HG03103 (cell line): ENCODE measurements at regions not wholly inside any gene's neighbourhood (a gene's known extent, or its start where the extent isn't known, plus 50 kb on each side); places are given as distances from the start of the nearest gene placed in this dataset.

Experiments
- ATAC-seq: cut with Tn5 transposase; IDR thresholded peaks from one replicate; pipeline ENCODE4 v1.9.1; 2021; ENCODE audit warnings: low read depth; ENCODE audit not compliant: unreplicated experiment

DNA sequence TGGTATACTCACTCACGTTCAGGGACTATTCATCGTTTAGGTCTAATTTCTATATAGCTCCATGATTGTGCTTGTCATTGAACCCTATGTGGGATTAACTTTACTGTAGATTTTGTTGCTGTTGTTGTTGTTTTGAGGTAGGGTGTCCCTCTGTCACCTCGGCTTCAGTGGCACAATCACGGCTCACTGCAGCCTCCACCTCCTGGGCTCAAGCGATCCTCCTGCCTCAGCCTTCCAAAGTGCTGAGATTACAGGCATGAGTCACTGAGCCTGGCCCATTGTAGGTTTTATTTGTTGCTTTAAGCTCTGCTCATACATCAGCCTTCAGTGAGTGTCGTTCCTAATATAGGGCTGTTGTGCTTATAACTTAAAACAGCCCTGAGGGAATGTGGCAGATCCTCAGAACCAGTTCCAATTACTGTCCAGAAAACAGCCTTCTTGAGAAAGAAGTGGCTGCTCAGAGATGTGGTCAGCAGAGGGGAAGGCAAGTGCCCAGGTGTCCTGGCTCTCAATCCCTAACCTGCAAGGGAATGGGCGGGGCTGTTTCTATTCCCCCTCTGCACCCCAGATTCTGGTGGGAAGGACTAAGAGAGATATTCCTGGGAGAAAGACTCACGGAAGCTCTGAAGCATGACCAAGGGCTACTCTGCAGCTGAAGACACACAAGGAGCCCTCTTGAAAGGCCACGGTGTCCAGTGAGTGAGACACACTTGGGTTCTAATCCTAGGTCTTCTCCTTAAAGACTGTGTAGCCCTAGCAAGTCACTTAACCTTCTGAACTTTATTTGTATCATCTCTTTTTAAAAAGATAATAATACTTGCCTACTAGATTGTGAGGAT, 79.6 kb upstream of the LCLAT1 start:
- no peak for ATAC-seq

DNA sequence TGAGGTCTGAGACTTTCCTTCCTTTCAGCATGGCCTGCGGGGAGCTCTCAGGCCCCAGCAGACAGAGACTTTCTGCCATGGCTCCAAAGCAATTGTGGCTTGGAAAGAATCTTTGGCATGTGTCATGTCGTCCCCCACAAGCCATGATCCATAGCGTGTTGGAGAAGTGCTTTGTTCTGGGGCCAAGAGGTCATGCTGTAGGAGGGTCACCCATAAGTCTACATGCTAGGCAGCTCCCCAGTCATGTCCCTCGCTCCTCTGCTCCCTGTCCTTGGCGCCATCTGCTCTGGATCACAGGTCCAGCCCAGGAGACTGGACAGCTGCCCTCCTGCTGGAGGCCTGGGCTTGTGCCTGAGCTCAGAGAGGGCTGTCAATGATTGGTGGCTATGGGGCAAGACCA, 78.8 kb upstream of the LCLAT1 start:
- no peak for ATAC-seq

DNA sequence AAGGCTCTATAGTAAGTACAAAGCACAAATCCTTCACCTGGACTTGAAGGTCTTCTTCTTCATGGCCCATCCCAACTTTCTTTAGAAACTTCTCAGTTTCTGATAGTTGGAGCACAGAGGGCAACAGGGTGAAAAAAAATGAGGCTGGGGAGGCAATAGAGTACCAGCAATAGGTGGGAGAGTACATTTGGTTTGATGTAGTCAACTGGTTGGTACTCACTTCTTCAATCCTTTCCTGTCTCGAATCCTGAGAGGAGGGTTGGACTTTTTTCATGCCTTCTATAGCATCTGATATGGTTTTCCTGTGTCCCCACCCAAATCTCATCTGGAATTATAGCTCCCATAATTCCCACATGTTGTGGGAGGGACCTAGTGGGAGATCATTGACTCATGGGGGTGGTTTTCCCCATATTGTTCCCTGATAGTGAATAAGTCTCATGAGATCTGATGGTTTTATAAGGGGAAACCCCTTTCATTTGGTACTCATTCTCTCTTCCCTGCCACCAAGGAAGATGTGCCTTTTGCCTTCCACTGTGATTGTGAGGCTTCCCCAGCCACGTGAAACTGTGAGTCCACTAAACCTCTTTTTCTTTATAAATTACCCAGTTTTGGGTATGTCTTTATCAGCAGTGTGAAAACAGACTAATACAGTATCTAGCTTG, 75.9 kb upstream of the LCLAT1 start:
- ATAC-seq, result no peak

DNA sequence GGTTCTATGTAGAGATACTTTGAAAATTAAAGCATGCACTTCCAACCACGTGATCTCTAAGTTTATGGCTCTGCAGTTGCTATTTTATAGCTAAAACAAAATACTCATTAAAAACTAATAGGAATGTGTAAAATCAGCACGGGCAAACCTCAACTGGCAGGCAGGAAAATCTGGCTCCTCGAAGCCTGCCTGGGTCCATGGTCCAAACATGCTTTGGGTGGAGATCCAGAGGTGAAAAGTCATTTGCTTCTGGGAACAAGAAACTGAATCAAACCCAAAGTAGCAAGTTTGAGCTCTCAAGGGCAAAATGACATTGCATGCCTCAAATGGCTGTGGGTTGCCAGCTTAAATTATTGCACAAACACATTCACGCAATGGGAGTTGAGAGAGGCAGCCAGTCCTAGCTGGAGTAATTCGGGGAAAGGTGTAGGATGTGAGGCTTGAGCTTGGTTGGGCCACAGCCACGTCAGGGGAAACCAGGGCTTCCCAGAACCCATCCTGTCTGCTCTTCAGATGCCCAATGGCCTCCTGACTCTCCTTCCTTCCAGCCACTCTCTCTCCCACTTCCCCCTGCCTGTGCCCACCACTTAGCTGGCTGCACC, 75.2 kb upstream of the LCLAT1 start:
- ATAC-seq, result no peak

DNA sequence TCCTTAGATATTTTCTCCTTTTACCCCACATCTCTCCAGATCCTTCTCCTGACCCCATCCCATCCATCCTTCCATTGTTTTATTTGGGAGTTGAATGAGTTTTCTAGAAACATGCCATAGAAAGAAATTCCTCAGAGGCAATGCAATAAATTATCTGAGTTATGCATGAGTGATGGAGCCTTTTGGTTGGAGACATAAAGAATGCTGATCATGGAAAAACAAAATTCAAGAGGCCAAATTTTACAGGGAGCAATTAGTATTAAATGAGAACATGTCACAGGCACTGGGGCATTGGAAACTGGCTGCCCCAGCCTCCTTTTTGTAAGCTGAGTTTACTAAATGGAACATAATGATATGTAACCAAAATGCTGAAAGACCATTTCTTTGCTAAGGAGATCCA, 74.2 kb upstream of the LCLAT1 start:
- ATAC-seq, result no peak

DNA sequence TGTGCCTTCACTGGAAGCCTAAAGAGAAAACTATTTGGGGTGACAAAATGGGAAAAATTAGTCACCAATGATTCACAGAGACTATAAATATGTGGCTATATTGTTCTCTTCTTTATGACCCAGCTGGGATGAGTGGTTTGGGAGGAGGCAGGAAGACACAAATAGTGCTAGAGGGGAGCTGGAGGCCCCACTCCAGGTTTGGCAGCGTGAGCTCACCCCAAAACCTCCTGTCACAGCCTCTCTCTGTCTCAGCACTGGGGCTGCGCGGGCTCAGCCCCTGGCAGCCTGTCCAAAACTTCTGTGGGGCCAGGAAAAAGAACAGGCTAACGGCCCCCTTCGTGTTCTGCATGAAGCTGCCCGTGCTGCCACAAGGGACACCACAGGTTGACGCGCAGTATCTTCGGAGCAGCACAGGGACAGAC, 73.2 kb upstream of the LCLAT1 start:
- no peak for ATAC-seq

DNA sequence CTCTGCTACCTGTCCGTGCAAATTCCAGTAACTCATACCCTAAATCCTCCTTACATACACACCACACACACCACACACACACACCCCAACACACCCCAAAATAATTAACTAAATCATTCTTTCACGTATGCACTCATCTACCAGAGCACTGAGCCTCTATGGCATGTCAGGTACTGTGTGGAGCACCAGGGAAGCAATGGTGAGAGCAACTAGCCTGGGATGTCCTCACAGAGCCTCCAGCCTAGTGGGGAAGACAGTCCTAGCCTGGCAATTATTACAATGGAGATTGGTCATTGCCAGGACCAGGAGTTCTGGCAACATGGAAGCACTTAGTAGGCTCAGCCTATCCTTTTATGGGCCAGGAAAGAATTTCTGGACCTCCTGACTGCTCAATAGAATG, 72.7 kb upstream of the LCLAT1 start:
- ATAC-seq, result no peak

DNA sequence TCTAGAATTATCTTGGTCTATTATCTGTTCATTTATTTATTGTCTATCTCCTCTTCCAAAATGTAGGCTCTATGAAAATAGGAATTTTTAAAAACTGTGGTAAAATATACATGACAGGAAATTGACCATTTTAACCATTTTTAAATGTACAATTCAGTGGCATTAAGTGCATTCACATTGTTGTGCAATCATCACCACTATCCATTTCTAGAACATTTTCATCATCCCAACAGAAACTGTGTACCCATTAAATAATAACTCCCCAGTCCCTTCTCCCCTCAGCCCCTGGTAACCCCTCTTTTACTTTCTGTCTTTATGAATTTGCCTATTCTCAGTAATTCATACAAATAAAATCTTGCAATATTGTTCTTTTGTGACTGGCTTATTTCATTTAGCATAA, 71.1 kb upstream of the LCLAT1 start:
- ATAC-seq, result no peak

DNA sequence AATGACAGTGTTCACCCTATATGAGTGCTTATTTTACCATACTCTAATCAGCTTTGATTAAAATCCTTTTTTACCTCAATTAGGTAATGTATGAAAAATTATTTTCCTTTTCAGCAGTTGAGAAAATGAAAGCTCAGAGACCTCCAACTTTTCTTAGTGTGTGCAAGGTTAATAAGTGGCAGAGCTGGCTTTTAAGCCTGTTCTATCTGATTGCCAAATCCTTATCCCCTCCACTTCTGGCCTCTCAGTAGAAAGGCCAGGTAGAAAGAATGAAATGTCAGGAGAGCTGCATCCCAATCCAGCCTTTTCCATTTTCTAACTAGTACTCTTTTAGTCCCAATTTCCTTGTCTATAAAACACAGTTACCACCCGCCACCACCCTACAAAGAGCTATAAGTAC, 67.6 kb upstream of the LCLAT1 start:
- ATAC-seq, result no peak

DNA sequence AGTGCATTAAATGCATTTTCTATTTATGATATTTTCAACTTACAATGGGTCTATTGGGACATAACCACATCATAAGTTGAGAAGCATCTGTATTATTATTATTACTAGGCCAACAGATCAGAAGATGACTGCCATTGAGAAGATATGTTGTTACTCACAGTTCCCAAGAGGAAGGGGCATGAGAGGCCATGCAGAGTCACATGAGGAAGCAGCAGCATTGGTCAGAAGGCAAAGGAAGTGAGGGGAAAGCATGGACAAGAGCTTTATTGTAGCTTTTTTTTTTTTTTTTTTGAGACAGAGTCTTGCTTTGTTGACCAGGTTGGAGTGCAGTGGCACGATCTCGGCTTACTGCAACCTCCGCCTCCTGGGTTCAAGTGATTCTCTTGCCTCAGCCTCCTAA, 66.2 kb upstream of the LCLAT1 start:
- ATAC-seq, result no peak

DNA sequence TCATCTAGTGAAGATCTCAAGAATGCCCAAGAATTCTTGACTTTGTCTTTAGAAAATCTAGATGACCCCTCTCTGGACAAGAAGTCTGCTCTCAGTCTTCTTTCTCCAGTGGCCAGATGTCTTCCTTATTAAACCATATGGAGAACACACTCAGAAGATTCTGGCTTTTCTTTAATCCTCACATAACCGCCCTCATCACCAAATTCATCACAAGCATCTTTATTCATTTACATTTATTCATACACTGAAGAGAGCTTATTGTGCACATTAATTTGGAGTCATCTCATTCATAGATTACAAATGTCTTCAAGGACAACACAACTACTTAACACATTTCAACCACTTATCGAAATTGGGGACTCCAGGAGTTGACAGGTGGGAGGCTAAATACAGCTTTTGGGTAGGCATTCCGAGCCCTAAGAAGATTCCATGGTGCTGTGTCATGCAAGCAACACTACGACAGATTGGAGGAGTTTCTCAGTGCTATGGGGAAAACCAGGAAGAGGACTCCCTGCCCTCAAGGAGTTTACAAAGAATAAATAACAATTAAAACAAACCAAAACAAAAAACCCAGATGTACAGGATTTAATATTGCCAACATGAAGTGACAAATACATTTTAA, 64.8 kb upstream of the LCLAT1 start:
- no peak for ATAC-seq

DNA sequence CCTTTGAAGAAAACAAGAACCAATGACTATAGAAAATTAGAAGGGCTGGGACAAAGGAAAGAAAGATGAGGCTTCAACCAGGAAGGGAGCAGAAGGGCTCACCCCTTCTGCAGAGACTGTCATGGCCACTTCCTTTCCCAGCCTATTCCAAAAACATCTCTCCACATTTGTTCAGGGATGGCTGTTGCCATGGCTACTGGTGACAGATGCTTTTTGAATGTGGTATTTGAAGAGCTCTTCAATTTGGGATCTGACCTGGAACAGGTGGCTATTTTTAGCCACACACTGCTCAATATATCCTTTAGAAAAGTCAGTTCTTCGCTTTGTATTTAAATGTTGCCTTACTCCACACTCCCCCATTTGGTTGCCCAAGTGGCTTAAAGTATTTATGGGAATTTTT, 64.1 kb upstream of the LCLAT1 start:
- no peak for ATAC-seq

DNA sequence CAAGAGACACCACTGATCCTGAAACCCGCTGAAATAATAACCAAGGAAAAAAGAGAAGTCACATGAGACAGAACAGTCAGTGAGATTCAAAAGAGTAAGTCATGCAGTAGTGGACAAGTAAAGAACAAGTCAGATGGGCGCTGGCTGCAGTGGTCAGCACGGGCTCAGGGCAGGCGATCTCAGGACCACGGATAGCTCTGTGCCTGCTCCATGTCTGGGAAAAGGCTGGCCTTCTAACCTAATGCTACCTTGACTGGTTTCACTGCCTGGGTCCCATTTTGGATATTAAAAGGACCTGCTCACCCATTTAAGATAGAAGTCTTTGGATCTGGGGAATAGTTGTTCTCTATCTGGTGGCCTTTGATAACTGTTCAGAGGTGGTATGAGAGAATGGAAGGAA, 61.7 kb upstream of the LCLAT1 start:
- ATAC-seq, result no peak

DNA sequence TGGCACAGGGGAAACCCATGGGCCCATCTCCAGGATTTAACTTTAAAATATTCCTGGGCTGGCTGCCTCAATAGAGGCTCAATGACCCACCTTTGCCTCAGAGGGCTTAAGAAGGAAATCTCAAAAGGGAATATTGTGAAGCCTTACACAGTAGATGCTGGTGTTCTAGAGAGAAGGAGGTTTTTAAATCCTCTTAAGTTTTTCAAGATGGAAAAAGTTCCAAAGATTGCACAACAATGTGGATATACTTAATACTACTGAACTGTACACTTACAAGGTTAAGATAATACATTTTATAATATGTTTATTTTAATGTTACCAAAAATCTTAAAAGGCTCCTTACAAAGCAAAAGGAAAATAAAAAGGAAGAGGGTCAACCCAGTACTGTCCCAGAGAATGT, 54.9 kb upstream of the LCLAT1 start:
- no peak for ATAC-seq

DNA sequence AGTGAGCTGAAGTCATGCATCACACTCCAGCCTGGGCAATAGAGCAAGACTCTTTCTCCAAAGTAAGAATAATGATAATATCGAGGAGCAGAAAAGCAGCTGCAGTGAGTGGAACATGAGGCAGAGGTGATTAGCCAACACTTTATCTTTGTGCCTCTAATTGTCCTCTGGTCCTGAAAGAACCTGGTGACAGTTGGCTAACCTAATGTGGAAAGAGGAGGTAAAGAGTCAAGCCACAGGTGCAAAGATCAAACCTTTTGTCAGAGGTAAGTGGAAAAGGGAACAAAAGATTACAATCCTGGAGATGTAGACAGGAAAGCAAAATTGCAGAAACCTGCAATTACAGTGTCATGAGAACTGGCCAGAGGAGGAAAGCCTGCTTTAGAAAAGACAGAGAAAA, 53.5 kb upstream of the LCLAT1 start:
- ATAC-seq, result no peak

DNA sequence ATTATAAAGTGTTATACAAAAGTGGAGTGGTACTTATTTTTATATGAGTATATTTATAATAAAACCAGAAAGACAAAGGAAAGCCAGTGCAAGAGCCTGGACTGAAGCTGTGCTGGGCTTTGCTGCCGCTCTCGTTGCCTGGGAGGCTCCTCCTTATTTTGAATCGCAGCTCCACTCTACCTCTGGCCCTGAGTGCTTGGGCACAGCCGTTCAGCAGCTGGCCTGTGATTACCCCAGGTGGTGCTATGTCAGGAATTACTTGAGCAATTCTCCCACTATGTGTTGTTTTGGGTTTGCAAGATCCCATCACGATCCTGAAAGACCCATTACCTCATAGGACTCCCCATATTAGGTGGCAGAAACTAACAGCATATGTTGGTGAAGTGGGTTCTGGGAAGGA, 53.0 kb upstream of the LCLAT1 start:
- ATAC-seq, result no peak

DNA sequence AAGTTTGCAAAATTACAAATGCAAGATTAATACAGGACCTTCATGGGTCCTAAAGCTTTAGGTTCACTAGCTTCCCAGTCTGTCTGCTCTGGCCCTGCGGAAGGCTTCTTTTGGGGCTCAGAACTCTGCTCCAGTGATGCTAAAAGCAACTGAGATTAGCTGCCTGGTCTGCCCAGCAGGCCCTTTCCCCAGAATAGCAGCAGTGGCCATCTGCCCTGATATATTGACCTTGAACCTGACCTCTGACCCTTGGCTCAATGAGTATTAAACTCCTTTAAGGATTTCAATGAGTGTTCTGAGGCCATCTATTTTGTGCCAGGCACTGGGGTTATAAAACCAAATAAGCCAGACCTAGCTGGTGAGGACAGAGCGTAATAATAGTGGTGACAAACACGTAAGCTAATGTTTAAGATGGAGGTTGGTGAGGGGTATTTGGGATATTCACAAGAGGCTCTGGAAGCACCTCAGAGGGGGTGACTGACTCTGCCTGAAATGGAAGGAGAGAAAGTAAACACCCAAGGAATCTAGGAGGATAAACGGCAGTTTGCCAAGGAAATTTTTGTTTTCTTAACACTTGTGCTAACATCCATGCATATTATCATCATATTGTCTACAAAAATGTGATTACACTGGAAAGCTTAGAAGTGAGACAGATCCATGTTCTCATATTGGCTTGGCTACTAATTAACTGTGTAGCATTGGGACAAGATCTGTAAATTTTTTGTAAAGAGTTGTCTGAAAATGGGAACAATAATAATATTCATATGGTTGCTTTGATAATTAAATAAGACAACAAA, 50.4 kb upstream of the LCLAT1 start:
- no peak for ATAC-seq
